Activated CD4-positive, alpha-beta T cell treated with anti-CD3 and anti-CD28 coated beads for 4 hours (primary cell): ENCODE measurements at regions not wholly inside any gene's neighbourhood (a gene's known extent, or its start where the extent isn't known, plus 50 kb on each side); places are given as distances from the start of the nearest gene placed in this dataset.
"Not testable (repeated sequence)": the region's sequence is repeated elsewhere in the genome, so short reads cannot be mapped to it uniquely, and the experiment has no call there.

Source experiments
- DNase-seq, 2 donors: peaks; one replicate each; pipeline ENCODE4 v3.0.0-alpha.2; 2020

DNA sequence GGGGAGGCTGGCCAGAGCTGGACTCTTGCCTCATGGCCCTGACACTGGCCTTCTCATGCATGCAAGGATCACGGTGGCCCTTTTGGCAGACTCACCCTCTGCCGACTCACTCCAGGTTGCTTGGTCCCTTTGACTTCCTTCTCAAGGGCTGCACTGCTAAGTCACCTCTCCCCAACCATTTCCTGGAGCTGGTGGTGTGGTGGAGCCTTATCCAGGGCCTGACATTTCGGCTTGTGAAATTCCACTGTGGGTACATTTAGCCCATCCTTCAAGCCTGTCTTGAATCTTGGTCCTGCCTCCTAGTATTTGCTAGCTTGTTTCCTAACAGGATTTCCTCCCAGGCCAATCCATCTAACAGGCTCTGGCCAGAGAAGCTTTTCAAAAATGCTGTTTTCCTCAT is 52.6 kb upstream of the JUN start:
- DNase-seq: no peak

DNA sequence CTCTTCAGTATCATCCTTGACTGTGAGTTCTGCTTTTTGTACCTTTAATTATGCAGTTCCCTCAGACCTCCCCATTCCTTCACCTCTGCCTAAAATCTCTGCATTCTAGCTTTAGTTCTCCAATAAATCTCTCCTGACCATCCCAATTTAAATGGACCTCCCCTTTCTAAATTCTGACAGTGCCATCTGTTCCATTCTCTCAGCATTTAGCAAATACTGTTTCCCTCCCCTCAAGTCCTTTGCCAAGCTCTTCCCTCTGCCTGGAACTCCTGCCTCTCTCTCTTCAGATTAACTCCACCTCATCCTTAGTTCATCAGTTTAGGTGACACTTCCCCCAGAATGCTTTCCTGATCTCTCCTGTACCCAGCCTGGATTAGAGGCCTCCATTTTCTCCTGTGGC is 54.0 kb upstream of the JUN start:
- DNase-seq: no peak

GRCh38 chr1:58839147-58839795 is 55.4 kb upstream of the JUN start:
- no peak for DNase-seq

- no peak for DNase-seq
Measured at GRCh38 chr1:58839846-58840835, 56.3 kb upstream of the JUN start.

DNA sequence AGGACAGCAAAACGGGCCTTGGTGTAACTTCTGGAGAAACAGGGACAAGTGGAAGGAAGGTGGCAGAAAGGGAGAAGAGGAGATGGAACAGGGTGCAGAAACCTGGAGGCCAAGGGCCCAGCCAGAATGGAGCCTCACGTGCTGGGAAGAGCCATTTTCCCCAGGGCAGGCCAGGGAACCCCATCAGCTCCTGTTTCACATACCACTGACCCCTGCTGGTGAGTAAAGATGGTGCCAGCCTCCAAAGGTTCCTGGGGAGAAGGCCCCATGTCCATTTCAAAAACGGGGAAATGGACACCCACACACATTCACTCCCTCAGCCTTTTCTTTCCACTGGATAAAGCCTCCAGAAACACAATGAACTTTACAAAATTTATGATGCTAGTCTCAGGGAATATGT is 57.6 kb upstream of the JUN start:
- peak; percentile 9 to 16 for DNase-seq

GRCh38 chr1:58842941-58843340 is 59.1 kb upstream of the JUN start:
- no peak for DNase-seq

DNA sequence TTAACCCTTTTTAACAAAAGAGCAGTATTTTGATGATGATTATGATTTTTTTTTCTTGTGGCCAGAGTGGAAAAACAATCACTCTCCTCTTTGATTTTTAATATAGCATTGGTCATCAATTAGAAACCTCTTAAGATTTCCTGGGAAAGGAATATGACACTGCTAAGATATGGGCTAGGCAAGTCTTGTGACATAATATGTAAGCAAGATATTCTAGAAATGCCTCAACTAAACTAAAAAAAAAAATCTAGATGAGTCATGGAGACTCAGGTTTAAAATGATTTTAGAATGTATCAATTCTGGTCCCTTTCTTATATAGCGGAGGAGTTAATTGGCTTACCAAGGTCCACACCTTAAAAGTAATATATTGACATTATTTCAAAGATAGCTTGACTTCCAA is 60.3 kb upstream of the JUN start:
- DNase-seq: no peak

DNA sequence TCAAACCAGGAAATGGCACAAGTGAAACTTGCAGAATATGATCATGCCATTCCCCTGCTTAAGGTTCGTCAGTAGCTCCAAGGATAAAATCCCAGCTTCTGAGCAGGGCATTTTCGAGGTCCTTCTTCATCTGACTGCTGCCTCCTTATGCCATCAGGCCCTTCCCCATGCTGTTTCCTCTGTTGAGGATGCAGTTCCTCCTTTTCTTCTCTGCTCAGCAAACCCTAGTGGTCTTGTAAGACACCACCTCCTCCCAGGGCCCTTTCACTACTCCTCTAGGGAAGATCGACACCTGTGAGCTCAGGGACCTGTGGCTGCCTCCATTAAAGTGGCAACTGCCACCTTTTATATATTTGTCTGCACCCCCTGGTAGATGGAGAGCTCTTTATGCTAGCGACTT is 62.1 kb upstream of the JUN start:
- no peak for DNase-seq

- no peak for DNase-seq
Measured at GRCh38 chr1:58848818-58849411, 65.1 kb upstream of the JUN start.

DNA sequence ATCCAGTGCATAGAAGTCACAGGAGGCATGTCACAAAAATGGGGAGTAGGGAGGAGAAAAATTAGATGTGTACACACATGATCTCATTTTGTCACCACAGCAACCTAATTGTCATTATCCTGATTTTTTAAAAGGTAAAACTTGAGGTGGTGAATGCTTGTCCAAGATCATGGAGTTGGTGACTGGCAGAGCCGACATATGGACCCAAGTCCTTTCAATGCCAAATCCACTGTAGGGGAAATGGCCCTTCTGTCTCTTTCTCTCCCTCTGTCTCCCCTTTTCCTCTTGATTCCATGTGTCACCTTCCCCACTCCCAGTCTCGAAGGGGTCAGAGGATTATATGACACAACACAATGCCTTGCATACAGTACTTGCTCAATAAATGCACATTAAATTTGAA is 65.7 kb upstream of the JUN start:
- DNase-seq: no peak

GRCh38 chr1:58850636-58851035 is 66.8 kb upstream of the JUN start:
- no peak for DNase-seq

DNA sequence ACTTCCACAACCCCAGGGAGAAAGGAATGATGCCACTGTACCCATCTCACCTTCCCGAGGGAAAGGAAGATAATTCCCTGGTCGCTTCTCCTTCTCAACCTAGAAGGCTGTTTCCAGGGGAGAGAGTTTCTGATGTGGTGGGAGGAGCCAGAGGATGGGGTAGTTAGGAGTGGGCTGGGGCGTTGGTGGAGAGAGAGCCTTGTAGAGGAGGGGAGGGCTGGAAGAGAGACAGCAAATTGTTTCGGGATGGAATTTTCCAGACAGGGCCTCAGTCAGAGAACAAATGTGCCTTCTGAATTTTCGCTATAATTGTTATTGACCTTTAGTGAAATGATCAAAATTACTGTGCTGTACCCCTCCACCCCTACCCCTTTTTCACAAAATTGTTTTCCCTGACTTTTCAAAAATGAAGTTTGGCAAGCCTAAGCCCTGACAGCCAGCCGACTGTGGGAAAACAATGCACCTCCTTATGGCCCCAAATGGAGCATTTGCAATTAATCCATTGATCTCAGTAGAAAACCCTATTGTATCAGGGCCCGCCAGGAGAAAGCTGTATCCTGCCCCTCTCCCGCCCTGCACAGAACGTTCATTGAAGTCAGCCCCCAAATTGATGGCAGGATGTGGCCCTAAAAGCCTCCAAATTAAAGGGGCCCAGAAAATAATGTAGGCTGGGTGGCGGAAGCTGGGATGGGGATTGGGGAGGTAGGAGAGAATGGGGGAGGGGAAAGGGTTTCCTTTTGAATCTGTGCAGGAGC is 69.1 kb upstream of the JUN start:
- no peak for DNase-seq

- no peak for DNase-seq
Measured at GRCh38 chr1:58854576-58854975, 70.7 kb upstream of the JUN start.

DNA sequence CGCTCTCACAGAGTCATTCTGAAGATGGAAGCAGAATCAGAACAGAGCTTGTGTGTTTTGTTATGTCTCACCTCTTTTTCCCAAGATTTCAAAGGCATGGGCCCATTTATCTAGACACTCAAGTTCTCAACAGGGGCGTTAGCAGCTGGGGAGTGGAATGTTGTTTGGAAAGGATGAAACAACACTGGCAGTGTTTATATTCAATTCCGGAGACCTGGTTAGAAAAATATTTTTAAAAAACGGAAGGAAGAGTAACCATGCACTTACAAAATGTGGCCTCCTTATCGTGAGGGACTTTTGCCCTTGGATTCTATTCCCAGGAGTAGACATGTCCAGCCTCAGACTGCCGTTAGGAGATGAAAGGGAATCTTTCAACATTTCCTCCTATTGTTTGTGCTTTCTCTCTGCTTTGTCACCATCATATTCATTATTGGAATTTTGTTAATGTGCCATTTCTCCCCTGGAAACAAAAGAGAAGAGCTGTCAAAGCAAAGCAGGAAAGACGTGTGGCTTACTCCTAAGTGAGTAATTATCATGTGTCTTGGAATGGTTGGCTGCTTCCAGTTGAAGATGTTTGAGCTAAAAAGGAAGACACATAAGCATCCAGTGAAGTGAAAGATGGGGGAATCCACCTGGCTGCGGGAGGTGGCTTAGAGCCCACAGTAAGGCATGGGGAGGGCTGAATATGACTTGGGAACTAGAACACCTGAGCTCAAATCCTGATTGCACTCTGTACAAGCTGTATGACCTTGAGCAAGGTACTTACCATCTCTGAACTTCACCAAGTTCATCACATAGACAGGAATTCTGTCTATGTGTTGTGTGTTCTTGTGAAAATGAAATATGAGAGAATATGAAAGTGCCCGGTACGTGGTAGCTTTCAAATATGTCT is 71.7 kb upstream of the JUN start:
- no peak for DNase-seq

- DNase-seq: not testable (repeated sequence)
Measured at GRCh38 chr1:58856281-58856680, 72.4 kb upstream of the JUN start.

GRCh38 chr1:58857680-58858673 is 74.1 kb upstream of the JUN start:
- DNase-seq: peak in 1 of 2 donors; percentile 9

- no peak for DNase-seq
Measured at GRCh38 chr1:58859769-58860485, 76.1 kb upstream of the JUN start.

DNA sequence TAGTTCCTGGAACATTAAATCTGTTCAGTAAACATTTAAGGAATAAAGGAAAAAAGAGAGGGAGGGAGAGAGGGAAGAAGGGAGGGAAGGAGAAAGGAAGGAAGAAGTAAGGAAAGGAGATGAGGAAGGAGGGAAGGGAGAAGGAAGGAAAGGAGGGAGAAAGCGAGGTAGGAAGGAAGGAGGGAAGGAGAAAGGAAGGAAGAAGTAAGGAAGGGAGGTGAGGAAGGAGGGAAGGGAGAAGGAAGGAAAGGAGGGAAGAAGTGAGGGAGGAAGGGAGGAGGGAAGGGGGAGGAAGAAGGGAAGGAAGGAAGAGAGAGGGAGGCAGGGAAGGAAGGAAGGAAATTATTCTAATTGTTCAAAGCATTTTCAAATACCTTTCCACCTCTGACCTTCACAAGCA is 77.2 kb upstream of the JUN start:
- DNase-seq: no peak

- DNase-seq: no peak
Measured at GRCh38 chr1:58861506-58861905, 77.7 kb upstream of the JUN start.
